Stimulated activated memory B cell treated with anti-CD40 and anti-IgM and Interleukin-4, amounts not matched to agents 10 μg/mL and 1 μg/mL and 100 μg/mL, for 72 hours (primary cell): ENCODE measurements at regions not wholly inside any gene's neighbourhood (a gene's known extent, or its start where the extent isn't known, plus 50 kb on each side); places are given as distances from the start of the nearest gene placed in this dataset.
"Not testable (repeated sequence)": the region's sequence is repeated elsewhere in the genome, so short reads cannot be mapped to it uniquely, and the experiment has no call there.

ENCODE experiments used
- ATAC-seq: fragments of 150-1000 bp; cut with Tn5 transposase; 2 replicates; pipeline ENCODE4 v1.10.0; 2021
- H3K27ac Mint-ChIP-seq: one replicate; pipeline ENCODE4 v1.8.0; 2022; ENCODE audit warnings: mild to moderate bottlenecking, mixed read lengths
- H3K27me3 Mint-ChIP-seq: one replicate; pipeline ENCODE4 v1.8.0; 2022; ENCODE audit warnings: mixed read lengths
- H3K36me3 Mint-ChIP-seq: one replicate; pipeline ENCODE4 v1.8.0; 2022; ENCODE audit warnings: mixed read lengths
- H3K4me1 Mint-ChIP-seq: one replicate; pipeline ENCODE4 v1.8.0; 2022; ENCODE audit warnings: mixed read lengths
- H3K4me3 Mint-ChIP-seq: one replicate; pipeline ENCODE4 v1.8.0; 2022; ENCODE audit warnings: mild to moderate bottlenecking, moderate library complexity, mixed read lengths
- H3K9me3 Mint-ChIP-seq: one replicate; pipeline ENCODE4 v1.8.0; 2022; ENCODE audit warnings: mixed read lengths

DNA sequence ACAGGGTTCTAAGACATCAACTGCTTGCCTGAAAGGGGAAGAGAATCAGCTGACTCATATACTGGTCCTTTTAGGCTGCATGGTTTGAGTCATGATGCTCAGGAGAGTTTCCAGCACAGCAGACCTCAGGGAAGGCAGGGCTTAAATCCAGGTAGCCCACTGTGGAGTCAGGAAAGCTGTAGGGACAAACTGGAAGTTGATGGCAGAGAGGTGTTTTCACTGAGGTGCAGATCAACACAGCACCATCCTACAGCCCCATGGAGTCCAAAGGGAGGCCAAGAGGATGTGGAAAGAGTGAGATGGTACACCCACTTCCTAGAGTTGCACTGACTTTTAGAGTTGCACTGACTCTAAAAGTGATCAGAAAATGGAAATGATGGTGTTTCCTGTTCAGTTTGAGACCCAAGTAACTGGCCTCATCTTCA lies 252.4 kb upstream of the DUSP10 start:
- H3K27ac Mint-ChIP-seq = peak overlapping the region; percentile 66
- ATAC-seq = peak; percentile 89
- no peaks in the 10 kb centered on the region for H3K27me3 Mint-ChIP-seq
- peaks cover 24% of the 10 kb centered on the region for H3K4me1 Mint-ChIP-seq
- no peaks in the 10 kb centered on the region for H3K36me3 Mint-ChIP-seq
- H3K9me3 Mint-ChIP-seq = no peaks in the 10 kb centered on the region
- H3K4me3 Mint-ChIP-seq = no peak overlapping the region

DNA sequence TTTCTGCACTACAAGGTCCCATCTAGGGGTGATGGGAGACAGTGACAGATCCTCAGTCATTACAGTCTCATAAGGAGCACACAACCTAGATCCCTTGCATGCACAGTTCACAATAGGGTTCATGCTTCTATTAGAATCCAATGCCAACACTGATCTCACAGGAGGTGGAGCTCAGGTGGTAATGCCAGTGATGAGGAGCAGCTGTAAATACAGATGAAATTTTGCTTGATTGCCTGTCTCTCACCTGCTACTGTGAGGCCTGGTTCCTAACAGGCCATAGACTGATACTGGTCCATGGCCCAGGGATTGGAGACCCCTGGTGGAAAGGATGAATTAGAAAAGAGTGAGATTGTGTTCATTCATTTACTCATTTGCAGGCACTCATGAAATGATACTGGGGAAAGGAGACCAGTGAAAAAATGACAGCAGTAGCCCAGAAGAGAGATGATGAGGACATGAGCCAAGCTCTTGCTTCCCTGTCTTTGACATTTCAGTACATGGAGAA lies 251.6 kb upstream of the DUSP10 start:
- ATAC-seq = no peak
- Mint-ChIP-seq H3K4me3 (no peak overlapping the region), H3K36me3 (no peaks in the 10 kb centered on the region), H3K9me3 (no peaks in the 10 kb centered on the region), H3K27me3 (no peaks in the 10 kb centered on the region), H3K4me1 (peaks cover 24% of the 10 kb centered on the region), H3K27ac (peak overlapping the region; percentile 66)

DNA sequence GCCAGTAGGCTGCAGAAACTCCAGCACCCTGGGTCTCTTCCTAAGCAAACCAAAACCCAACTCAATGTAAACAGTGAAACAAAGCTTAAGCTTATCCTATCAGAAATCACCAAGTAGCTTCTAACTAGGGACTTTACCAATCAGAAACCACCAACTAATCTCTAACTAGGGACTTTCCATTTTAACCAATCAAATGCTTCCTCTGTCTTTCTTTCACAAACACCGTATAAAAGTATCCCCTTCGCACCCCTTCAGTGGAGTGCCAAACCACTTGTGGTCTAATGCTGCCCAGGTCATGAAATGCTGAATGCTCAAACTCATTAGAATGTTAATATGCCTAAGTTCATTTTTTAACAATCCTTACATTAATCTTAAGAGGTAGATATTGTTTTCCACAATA lies 250.5 kb upstream of the DUSP10 start:
- Mint-ChIP-seq H3K9me3 (no peaks in the 10 kb centered on the region), H3K36me3 (no peaks in the 10 kb centered on the region), H3K27ac (no peak overlapping the region), H3K4me3 (no peak overlapping the region), H3K27me3 (no peaks in the 10 kb centered on the region), H3K4me1 (peaks cover 24% of the 10 kb centered on the region)
- no peak for ATAC-seq

DNA sequence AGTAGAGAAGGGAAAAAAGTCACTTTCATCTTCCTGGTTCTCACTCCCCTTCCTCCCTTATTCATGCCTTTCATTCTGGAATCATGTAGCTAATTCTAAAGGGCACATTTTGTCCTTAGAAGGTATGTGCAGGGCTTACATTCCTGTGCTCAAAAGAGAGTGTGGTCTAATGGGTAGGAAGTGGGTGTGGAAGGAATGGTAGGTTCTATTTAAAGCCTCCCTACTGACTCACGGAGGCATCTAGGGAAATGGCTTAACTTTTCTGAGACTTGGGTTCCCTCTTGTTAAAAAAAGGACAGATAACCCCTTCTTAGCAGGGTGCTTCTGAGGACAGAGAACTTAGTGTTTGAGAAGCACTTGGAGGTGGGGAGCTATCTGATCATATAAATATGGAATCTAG lies 249.3 kb upstream of the DUSP10 start:
- Mint-ChIP-seq H3K27me3 (no peaks in the 10 kb centered on the region), H3K4me1 (peaks cover 24% of the 10 kb centered on the region), H3K27ac (no peak overlapping the region), H3K9me3 (no peaks in the 10 kb centered on the region), H3K36me3 (no peaks in the 10 kb centered on the region), H3K4me3 (no peak overlapping the region)
- no peak for ATAC-seq

DNA sequence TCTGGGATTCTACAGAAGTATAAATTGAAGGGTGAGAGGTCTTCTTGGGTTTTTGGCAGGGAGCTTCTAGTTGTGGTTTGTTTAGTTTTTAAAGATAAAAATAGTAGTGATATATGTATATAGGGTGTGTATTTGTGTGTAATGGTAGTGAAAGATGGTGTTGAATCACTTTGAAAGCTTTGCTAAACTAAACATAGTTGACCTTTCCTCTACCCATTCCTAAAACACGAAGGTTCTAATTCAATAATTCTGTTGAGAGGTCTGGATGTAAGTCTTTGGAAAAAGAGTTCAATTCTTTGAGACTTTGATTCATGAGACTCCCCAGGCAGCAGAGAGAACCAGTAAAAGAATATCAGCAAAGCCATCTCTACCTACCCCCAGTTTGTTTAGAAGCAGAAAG lies 247.9 kb upstream of the DUSP10 start:
- H3K27ac Mint-ChIP-seq = no peak overlapping the region

DNA sequence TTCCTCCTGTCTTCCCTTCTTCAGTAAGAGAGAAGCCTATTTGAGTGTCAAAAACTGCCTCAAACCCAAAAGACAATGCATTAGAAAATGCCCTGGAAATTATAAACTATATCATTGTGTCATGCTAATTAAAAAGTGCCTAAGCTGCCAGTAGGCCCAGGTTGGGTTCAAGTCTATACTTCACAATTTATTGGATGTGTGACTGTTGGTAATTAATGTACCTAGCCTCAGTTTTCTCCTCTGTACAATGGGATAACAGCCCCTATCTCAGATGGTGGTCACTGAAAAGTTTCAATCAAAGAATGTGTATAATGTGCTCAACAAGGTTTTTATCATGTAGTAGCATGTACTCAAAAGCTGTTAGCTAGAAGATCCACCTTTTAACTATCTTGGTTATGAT lies 246.9 kb upstream of the DUSP10 start:
- Mint-ChIP-seq H3K4me1 (peaks cover 11% of the 10 kb centered on the region), H3K9me3 (no peaks in the 10 kb centered on the region), H3K27ac (no peak overlapping the region), H3K27me3 (no peaks in the 10 kb centered on the region), H3K36me3 (no peaks in the 10 kb centered on the region), H3K4me3 (no peak overlapping the region)
- no peak for ATAC-seq

More for the DNA sequence above, 247.9 kb upstream of the DUSP10 start:
- H3K4me3 Mint-ChIP-seq = no peak overlapping the region
- H3K9me3 Mint-ChIP-seq = no peaks in the 10 kb centered on the region
- ATAC-seq = no peak
- H3K4me1 Mint-ChIP-seq = peaks cover 19% of the 10 kb centered on the region
- no peaks in the 10 kb centered on the region for H3K27me3 Mint-ChIP-seq
- no peaks in the 10 kb centered on the region for H3K36me3 Mint-ChIP-seq

DNA sequence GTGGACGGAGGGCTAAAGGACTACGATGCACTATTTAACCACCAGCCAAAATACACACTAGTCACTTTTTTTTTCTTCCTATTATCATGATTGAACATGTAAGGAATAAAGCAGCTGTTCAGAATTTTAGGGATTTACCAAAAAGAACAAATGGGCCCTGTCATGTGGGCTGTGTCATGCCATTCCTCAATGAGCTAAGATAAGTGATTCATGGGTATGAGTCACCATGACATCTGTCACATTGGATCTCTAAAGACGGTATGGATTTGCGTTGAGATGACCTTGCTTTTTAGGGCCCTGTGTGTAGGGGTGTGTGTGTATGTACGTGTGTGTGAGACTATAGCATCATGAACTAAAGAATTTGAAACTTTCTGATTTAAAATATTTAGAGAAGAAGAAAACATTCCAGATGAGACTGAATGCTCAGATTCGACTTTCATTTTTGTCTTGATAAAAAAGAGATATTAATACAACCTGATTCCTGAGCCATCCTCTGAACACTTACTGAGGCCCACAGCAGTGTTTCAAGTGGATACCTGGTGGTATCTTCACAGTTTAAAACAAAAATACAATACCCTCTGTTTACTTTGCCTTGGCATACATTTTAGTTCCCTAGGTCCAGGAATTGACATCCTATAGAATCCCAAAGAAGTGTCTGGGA lies 246.1 kb upstream of the DUSP10 start:
- Mint-ChIP-seq H3K9me3 (no peaks in the 10 kb centered on the region), H3K27me3 (no peaks in the 10 kb centered on the region), H3K36me3 (no peaks in the 10 kb centered on the region), H3K27ac (no peak overlapping the region), H3K4me1 (peaks cover 11% of the 10 kb centered on the region), H3K4me3 (no peak overlapping the region)
- ATAC-seq = no peak

DNA sequence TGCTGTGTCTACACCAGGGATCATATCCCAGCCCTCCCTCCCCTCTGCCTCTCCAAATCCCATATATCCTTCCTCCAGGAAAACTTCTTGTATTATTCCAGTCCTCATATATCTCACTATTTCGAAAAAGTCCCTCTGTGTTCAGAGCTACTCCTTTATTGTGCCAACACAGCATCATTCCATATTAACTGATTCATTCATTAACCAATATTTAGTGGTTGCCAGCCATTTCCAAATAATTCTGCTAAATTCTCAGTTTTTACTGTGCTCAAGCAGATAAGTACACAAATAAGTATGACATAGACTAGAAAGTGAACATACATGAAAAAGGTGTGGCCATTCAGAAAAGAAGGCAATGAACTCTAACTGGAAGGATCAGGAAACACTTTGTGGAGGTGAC lies 241.6 kb upstream of the DUSP10 start:
- H3K4me3 Mint-ChIP-seq = no peak overlapping the region
- peaks cover 11% of the 10 kb centered on the region for H3K4me1 Mint-ChIP-seq
- H3K27me3 Mint-ChIP-seq = no peaks in the 10 kb centered on the region
- no peak for ATAC-seq
- no peak overlapping the region for H3K27ac Mint-ChIP-seq
- no peaks in the 10 kb centered on the region for H3K9me3 Mint-ChIP-seq
- H3K36me3 Mint-ChIP-seq = no peaks in the 10 kb centered on the region

DNA sequence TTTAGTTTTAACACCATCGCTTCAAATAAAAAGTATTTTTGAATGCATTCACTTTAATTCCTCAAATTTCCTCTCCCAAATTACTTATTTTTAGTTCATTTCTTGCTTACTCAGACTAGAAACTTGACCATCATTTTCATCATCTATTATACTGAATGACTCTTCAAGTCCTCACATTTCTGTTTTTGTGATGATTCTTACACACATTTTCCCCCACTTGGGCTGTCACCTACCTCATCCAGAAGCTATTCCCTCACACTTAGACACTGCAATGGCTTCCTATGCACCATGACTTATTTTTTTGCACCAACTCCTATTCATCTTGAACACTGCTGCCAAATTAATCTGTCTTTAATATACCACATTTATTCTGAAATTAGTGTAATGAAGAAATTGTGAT lies 239.6 kb upstream of the DUSP10 start:
- H3K4me3 Mint-ChIP-seq = no peak overlapping the region
- no peaks in the 10 kb centered on the region for H3K27me3 Mint-ChIP-seq
- H3K4me1 Mint-ChIP-seq = peaks cover 11% of the 10 kb centered on the region
- H3K27ac Mint-ChIP-seq = no peak overlapping the region
- no peaks in the 10 kb centered on the region for H3K9me3 Mint-ChIP-seq
- H3K36me3 Mint-ChIP-seq = no peaks in the 10 kb centered on the region
- ATAC-seq = no peak

DNA sequence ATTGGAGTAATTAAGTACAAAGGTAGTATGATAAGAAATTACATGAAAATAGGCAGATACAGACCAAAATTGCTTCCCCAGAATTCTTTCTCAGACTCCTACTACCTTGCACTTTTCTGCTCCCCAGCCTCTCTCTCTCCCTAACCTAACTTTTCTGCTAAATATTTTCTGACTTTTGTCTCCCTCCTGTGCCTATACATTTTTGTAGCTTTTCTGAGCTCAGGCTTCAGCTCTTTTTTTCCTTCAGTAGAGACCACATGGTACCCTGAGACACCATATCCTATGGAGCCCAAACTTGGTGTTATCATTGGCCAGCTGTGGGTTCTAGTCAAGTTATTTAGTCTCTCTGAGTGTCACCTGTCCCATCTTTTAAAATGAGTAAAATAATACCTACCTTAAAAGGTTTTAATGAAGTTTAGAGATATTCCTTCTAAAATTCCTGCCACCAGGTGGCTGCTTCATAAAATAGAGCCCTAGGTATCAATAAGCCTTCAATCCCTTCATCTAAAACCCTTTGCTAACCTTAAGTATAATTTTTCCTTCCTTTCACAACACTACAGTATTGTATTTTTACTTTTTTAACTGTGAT lies 237.6 kb upstream of the DUSP10 start:
- no peak for ATAC-seq
- Mint-ChIP-seq H3K9me3 (no peaks in the 10 kb centered on the region), H3K4me1 (peaks cover 11% of the 10 kb centered on the region), H3K4me3 (no peak overlapping the region), H3K36me3 (no peaks in the 10 kb centered on the region), H3K27ac (no peak overlapping the region), H3K27me3 (no peaks in the 10 kb centered on the region)

DNA sequence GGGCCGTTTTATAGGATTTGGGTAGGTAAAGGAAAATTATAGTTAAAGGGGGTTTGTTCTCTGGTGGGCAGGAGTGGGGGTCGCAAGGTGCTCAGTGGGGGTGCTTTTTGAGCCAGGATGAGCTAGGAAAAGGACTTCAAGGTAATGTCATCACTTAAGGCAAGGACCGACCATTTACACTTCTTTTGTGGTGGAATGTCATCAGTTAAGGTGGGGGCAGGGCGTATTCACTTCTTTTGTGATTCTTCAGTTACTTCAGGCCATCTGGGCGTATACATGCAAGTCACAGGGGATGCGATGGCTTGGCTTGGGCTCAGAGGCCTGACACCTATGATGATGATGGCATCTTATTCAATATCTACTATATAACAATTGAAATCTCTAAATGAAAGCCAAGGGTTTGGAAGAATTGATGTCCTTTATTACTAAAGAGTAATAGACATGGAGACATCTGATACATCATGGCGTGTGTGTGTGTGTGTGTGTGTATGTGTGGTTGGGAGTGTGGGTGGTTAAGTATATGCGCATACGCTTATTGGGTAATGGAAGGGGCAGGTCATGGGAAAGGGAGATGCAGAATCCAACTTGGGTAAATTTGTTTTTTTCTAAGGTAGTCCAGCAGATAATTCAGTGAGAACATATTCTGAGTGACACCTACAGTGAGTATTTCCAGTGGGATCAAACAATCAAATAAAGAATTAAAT lies 236.9 kb upstream of the DUSP10 start:
- H3K27ac Mint-ChIP-seq, H3K36me3 Mint-ChIP-seq, H3K27me3 Mint-ChIP-seq, H3K4me3 Mint-ChIP-seq, H3K9me3 Mint-ChIP-seq, ATAC-seq: not testable (repeated sequence)
- H3K4me1 Mint-ChIP-seq = peaks cover 11% of the 10 kb centered on the region

DNA sequence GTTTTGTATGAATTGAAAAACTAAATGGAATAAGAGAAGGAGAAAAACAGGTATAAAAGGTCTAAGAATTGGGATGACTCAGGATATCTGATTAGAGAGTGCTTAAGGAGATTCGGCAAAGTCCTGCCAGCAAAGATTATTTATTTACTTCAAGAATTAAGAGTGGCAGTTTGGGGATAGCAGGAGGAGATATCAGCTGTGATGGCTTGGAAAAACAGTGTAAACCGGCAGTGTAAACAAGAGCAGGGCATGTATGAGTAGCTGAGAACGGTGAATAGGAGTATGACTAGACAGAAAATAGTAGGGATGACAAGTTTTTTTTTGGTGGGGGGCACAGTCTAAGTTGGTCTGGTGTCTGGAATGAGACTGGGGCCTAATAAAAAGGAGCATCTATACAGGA lies 231.9 kb upstream of the DUSP10 start:
- not testable (repeated sequence) for ATAC-seq, H3K4me1 Mint-ChIP-seq, H3K4me3 Mint-ChIP-seq, H3K9me3 Mint-ChIP-seq, H3K36me3 Mint-ChIP-seq, H3K27me3 Mint-ChIP-seq, H3K27ac Mint-ChIP-seq

DNA sequence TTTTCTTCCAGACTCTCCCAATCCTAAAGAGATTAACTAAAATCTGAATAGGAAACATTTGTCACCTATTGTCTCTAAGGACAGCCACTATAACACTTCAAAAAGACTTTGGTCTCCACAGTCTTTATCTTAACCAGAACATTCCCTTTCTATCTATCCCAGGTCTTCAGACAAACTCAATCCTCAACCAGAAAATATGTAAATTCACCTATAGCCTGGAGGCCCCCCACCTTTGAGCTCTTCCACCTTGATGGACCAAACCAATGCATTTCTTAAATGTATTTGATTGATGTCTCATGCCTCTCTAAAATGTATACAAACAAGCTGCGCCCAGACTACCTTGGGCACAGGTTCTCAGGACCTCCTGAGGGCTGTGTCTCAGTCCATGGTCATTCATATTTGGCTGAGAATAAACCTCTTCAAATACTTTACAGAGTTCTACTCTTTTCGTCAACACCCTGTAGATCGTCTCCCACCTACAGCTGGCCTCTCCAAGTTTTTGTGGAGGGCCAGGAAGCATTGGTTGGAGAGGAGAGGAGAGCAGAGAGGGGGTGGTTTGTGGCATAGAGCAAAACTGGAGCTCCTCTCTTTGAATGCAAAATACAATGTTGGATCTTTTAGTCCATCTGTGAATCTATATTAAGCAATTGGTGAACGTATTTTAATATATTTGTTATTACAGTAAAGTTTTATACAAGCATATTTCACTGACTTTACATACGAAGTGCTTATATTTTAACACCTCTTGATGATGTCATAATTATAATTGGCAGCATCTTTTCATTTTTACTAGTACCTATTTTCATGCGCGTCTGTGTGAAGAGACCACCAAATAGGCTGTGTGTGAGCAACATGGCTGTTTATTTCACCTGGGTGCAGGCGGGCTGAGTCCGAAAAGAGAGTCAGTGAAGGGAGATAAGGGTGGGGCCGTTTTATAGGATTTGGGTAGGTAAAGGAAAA lies 230.7 kb upstream of the DUSP10 start:
- no peak overlapping the region for H3K27ac Mint-ChIP-seq

DNA sequence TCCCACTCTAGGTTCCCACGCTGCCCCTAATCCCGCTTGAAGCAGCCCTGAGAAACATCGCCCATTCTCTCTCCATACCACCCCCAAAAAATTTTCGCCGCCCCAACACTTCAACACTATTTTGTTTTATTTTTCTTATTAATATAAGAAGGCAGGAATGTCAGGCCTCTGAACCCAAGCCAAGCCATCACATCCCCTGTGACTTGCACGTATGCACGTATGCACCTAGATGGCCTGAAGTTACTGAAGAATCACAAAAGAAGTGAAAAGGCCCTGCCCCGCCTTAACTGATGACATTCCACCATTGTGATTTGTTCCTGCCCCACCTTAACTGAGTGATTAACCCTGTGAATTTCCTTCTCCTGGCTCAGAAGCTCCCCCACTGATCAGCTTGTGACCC lies 229.1 kb upstream of the DUSP10 start:
- not testable (repeated sequence) for H3K4me1 Mint-ChIP-seq, H3K4me3 Mint-ChIP-seq, H3K27me3 Mint-ChIP-seq, ATAC-seq, H3K36me3 Mint-ChIP-seq, H3K9me3 Mint-ChIP-seq, H3K27ac Mint-ChIP-seq

More for the DNA sequence above, 230.7 kb upstream of the DUSP10 start:
- Mint-ChIP-seq H3K4me1 (no peaks in the 10 kb centered on the region), H3K27me3 (no peaks in the 10 kb centered on the region), H3K4me3 (no peak overlapping the region), H3K36me3 (no peaks in the 10 kb centered on the region), H3K9me3 (no peaks in the 10 kb centered on the region)
- ATAC-seq = no peak

DNA sequence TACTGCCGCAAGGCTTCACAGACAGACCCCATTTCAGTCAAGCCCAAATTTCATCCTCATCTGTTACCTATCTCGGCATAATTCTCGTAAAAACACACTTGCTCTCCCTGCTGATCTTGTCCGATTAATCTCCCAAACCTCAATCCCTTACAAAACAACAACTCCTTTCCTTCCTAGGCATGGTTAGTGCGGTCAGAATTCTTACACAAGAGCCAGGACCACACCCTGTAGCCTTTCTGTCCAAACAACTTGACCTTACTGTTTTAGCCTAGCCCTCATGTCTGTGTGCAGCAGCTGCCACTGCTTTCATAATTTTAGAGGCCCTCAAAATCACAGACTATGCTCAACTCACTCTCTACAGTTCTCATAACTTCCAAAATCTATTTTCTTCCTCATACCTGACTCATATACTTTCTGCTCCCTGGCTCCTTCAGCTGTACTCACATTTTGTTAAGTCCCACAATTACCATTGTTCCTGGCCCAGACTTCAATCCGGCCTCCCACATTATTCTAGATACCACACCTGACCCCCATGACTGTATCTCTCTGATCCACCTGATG lies 227.5 kb upstream of the DUSP10 start:
- not testable (repeated sequence) for H3K9me3 Mint-ChIP-seq, H3K4me1 Mint-ChIP-seq, H3K4me3 Mint-ChIP-seq, H3K27me3 Mint-ChIP-seq, ATAC-seq, H3K27ac Mint-ChIP-seq, H3K36me3 Mint-ChIP-seq
